HCT116 (cell line): ENCODE measurements at regions not wholly inside any gene's neighbourhood (a gene's known extent, or its start where the extent isn't known, plus 50 kb on each side); places are given as distances from the start of the nearest gene placed in this dataset.

Experiments used
- ATAC-seq: fragments of 200-7000 bp; cut with Tn5 transposase; 2 replicates; pipeline ENCODE4 v1.9.1; 2020; ENCODE audit warnings: mild to moderate bottlenecking, moderate library complexity
- BruUV-seq: library from RNA; stranded (reverse); fragments of 400-500 nt; replicated peaks from 2 replicates; lab custom pipeline; 2021; lab: Mats Ljungman, UMichigan
- CTCF ChIA-PET: fragments of 300-600 bp; sonication (Branson Sonifier 250); formaldehyde crosslinking; loops from one replicate; lab custom pipeline; 2021; ENCODE audit warnings: antibody characterized with exemption; lab: Charles Lee
- POLR2A ChIA-PET: fragments of 300-600, 350-600 bp; sonication (Branson Sonifier 250); formaldehyde crosslinking; loops from one replicate; lab custom pipeline; 2021; ENCODE audit warnings: antibody characterized with exemption; lab: Charles Lee
- RAD21 ChIA-PET, 2 experiments: fragments of 300-600 bp; sonication (Branson Sonifier 250); formaldehyde crosslinking; loops; one replicate each; lab custom pipeline; 2023; ENCODE audit warnings: low total read pairs in 2 of 2; ENCODE audit not compliant: uncharacterized antibody in 2 of 2, unreplicated experiment in 2 of 2, low non-redundant PET in 1 of 2; lab: Charles Lee
- DNase-seq: peaks from one replicate; pipeline ENCODE4 v3.0.0-alpha.2; 2010; ENCODE audit warnings: low read depth, low spot score
- H2AFZ ChIP-seq: fragments of 200-600 bp; shearing (Covaris generic), sonication (generic); 2 replicates; pipeline ENCODE4 v1.6.1; 2017; ENCODE audit warnings: low read depth, mixed run types, mixed read lengths, antibody characterized with exemption, low read length; ENCODE audit not compliant: poor library complexity, severe bottlenecking
- H3K27ac ChIP-seq: 2 replicates; pipeline ENCODE4 v1.5.1; 2012; ENCODE audit warnings: low read depth, low read length
- H3K27me3 ChIP-seq: fragments of 200-600 bp; sonication (generic); 2 replicates; pipeline ENCODE4 v1.6.1; 2016; ENCODE audit warnings: mixed run types, low read length, mixed read lengths; ENCODE audit not compliant: insufficient read depth
- H3K36me3 ChIP-seq, 2 experiments: fragments of 200-500 bp in 1 of 2; fragments of 200-600 bp in 1 of 2; sonication (Bioruptor generic) in 1 of 2; sonication (generic) in 1 of 2; 2 replicates each; pipeline versions ENCODE4 v1.5.1 to v1.6.1; 2014 to 2016; ENCODE audit warnings: low read length in 2 of 2, inconsistent platforms in 1 of 2, mixed read lengths in 1 of 2, mixed run types in 1 of 2; ENCODE audit not compliant: insufficient read depth in 2 of 2, control insufficient read depth in 1 of 2
- H3K4me1 ChIP-seq, 2 experiments: fragments of 200-600 bp in 1 of 2; sonication (generic) in 1 of 2; 2 replicates each; pipeline versions ENCODE4 v1.5.1 to v1.6.1; 2012 to 2017; ENCODE audit warnings: low read length in 2 of 2, inconsistent platforms in 1 of 2, mild to moderate bottlenecking in 1 of 2, mixed read lengths in 1 of 2, mixed run types in 1 of 2, moderate library complexity in 1 of 2; ENCODE audit not compliant: insufficient read depth in 2 of 2, control insufficient read depth in 1 of 2
- H3K4me2 ChIP-seq: fragments of 200-600 bp; sonication (generic); 2 replicates; pipeline ENCODE4 v1.6.1; 2017; ENCODE audit warnings: mixed run types, low read length, mixed read lengths
- H3K4me3 ChIP-seq, 2 experiments: fragments of 200-600 bp in 1 of 2; sonication (generic) in 1 of 2; replicated peaks in 1 of 2; 2 replicates each; pipeline ENCODE4 v1.5.1; 2011 to 2016; ENCODE audit warnings: low read length in 2 of 2, control low read depth in 1 of 2, low read depth in 1 of 2, mild to moderate bottlenecking in 1 of 2, mixed read lengths in 1 of 2, mixed run types in 1 of 2
- H3K79me2 ChIP-seq: fragments of 200-600 bp; sonication (generic); 2 replicates; pipeline ENCODE4 v1.6.1; 2017; ENCODE audit warnings: mild to moderate bottlenecking, mixed run types, low read length, moderate library complexity, mixed read lengths; ENCODE audit not compliant: insufficient read depth
- H3K9ac ChIP-seq: fragments of 200-600 bp; sonication (generic); 2 replicates; pipeline ENCODE4 v1.6.1; 2016; ENCODE audit warnings: low read length, mixed read lengths
- H3K9me2 ChIP-seq: fragments of 200-600 bp; sonication (generic), shearing (Covaris generic); 2 replicates; pipeline ENCODE4 v1.6.1; 2017; ENCODE audit warnings: mixed run types, mild to moderate bottlenecking, moderate library complexity; ENCODE audit not compliant: insufficient read depth
- H3K9me3 ChIP-seq, 2 experiments: fragments of 200-500 bp in 1 of 2; fragments of 200-600 bp in 1 of 2; sonication (Bioruptor generic) in 1 of 2; sonication (generic) in 1 of 2; 2 replicates each; pipeline ENCODE4 v1.6.1; 2014 to 2017; ENCODE audit warnings: low read length in 2 of 2, mixed read lengths in 2 of 2, inconsistent platforms in 1 of 2, low read depth in 1 of 2, mild to moderate bottlenecking in 1 of 2, mixed run types in 1 of 2, moderate library complexity in 1 of 2; ENCODE audit not compliant: control insufficient read depth in 1 of 2, insufficient read depth in 1 of 2
- H4K20me1 ChIP-seq: fragments of 200-600 bp; sonication (generic), shearing (Covaris generic); 2 replicates; pipeline ENCODE4 v1.6.1; 2017; ENCODE audit warnings: mixed run types, mild to moderate bottlenecking, moderate library complexity; ENCODE audit not compliant: insufficient read depth
- CBX3 ChIP-seq: IDR thresholded peaks from 2 replicates; pipeline ENCODE4 v1.6.1; 2012; ENCODE audit warnings: low read depth
- CEBPB ChIP-seq: IDR thresholded peaks from 2 replicates; pipeline ENCODE4 v1.6.1; 2012; ENCODE audit warnings: low read depth
- CTCF ChIP-seq, 3 experiments: fragments of 200-600 bp in 1 of 3; sonication (generic) in 1 of 3; IDR thresholded peaks in 2 of 3; conservative IDR thresholded peaks in 1 of 3; 2 replicates each; pipeline ENCODE4 v1.5.1; 2012 to 2017; ENCODE audit warnings: low read depth in 2 of 3, low read length in 2 of 3, antibody characterized with exemption in 1 of 3, borderline replicate concordance in 1 of 3, control low read depth in 1 of 3, mild to moderate bottlenecking in 1 of 3, mixed read lengths in 1 of 3, mixed run types in 1 of 3, moderate library complexity in 1 of 3; ENCODE audit not compliant: insufficient read depth in 1 of 3
- EGR1 ChIP-seq: IDR thresholded peaks from 2 replicates; pipeline ENCODE4 v1.6.1; 2012; ENCODE audit warnings: low read depth
- ELF1 ChIP-seq: IDR thresholded peaks from 2 replicates; pipeline ENCODE4 v1.6.1; 2012; ENCODE audit warnings: low read depth, borderline replicate concordance
- EZH2 ChIP-seq: fragments of 200-600 bp; sonication (generic); IDR thresholded peaks from 2 replicates; pipeline ENCODE4 v1.6.1; 2017; ENCODE audit warnings: antibody characterized with exemption, mixed run types
- EZH2phosphoT487 ChIP-seq: fragments of 200-600 bp; IDR thresholded peaks from 2 replicates; pipeline ENCODE4 v1.6.1; 2018; ENCODE audit warnings: antibody characterized with exemption, borderline replicate concordance
- JUND ChIP-seq: IDR thresholded peaks from 2 replicates; pipeline ENCODE4 v1.6.1; 2012
- MAX ChIP-seq: IDR thresholded peaks from 2 replicates; pipeline ENCODE4 v1.6.1; 2012
- POLR2AphosphoS5 ChIP-seq: IDR thresholded peaks from 2 replicates; pipeline ENCODE4 v1.6.1; 2011; ENCODE audit warnings: mild to moderate bottlenecking, low read depth, low read length, moderate library complexity
- RAD21 ChIP-seq: IDR thresholded peaks from 2 replicates; pipeline ENCODE4 v1.6.1; 2012; ENCODE audit warnings: low read depth, mild to moderate bottlenecking
- REST ChIP-seq: IDR thresholded peaks from 2 replicates; pipeline ENCODE4 v1.6.1; 2012; ENCODE audit warnings: low read depth
- SIN3A ChIP-seq: IDR thresholded peaks from 2 replicates; pipeline ENCODE4 v1.6.1; 2012; ENCODE audit warnings: low read depth
- TCF7L2 ChIP-seq: IDR thresholded peaks from 2 replicates; pipeline ENCODE4 v1.7.0; 2011; ENCODE audit warnings: borderline replicate concordance, inconsistent platforms; ENCODE audit not compliant: insufficient read depth, insufficient read length; ENCODE audit errors: extremely low read depth
- YY1 ChIP-seq: IDR thresholded peaks from 2 replicates; pipeline ENCODE4 v1.6.1; 2011; ENCODE audit warnings: low read length, low read depth, moderate library complexity, mild to moderate bottlenecking; ENCODE audit not compliant: insufficient replicate concordance; ENCODE audit errors: extremely low read depth
- ZNF274 ChIP-seq: fragments of 200-500 bp; sonication (Bioruptor generic); IDR thresholded peaks from 2 replicates; pipeline ENCODE4 v1.6.1; 2014; ENCODE audit warnings: mild to moderate bottlenecking, low read depth, low read length, inconsistent platforms
- intact Hi-C: fragments of 100-400 bp; cut with micrococcal nuclease; formaldehyde crosslinking; loops from 2 replicates; pipeline ENCODE4 v1.10.0; 2022

DNA sequence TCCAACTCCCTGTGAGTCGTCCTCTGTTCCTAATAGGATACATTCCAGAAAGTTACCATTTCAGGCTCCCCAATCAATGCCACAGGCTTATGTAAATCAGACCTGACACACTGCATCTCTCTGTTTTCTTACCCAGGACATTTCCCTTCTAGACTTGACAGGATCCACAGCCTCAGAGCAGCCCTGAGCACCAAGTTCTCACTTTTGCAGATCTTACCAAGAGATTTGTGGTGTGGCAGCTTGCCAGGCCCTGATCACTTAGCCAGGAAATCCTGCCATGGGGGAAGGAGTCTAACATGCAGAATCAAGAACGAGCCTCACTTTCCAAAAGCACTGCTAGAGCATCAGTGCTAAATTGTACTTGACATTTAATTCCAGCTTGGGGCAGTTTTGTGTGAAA is 202.9 kb downstream of the TBX15 start (continued):
- TF ChIP-seq REST: no peak
- TF ChIP-seq EZH2: no peak

DNA sequence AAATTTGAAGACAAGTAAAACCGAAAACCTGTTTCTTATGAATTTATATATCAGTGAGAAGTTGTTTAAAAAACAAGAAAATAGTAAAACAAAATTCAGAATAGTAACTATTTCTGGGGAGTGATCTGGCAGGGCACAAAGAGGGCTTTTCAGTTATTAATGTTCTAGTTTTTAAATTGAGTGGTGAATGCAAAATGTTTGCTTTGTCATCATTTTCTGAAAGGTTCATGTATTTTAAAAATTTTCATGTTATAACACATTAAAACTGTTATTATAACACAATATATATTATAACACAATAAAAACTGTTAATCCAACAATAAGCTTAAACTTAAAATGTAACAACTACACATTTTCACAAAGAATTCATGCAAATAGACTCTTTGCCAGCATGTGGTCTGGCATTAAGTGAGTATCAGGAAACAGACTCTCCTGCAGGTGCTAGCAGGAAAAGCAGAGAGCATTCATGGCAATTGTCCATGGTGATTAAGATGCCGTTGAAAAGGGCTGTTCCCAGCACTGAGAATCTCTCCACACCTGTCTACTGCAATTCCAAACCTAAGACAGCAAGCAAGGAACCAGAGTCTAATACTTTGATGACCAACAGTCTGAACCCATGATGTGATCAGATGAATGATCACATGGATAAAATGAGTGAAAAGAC is 204.9 kb downstream of the TBX15 start:
- no peak for ATAC-seq
- intact Hi-C loops: no loop called here
- BruUV-seq: no TSS peak
- Histone ChIP-seq H4K20me1 (no peaks in the 10 kb centered on the region), H3K4me1 (no peaks in the 10 kb centered on the region), H3K9me2 (no peaks in the 10 kb centered on the region), H3K27ac (no peak overlapping the region), H3K9me3 (no peaks in the 10 kb centered on the region), H3K4me2 (no peak overlapping the region), H3K27me3 (no peaks in the 10 kb centered on the region), H3K9ac (no peak overlapping the region), H2AFZ (no peak overlapping the region), H3K36me3 (no peaks in the 10 kb centered on the region), H3K79me2 (no peaks in the 10 kb centered on the region), H3K4me3 (no peak overlapping the region)
- ChIA-PET CTCF (no interaction called here), RAD21 (no interaction called here), POLR2A (no interaction called here)
- no peak for TF ChIP-seq TCF7L2
- TF ChIP-seq ELF1: no peak
- no peak for TF ChIP-seq EZH2
- no peak for TF ChIP-seq RAD21
- no peak for TF ChIP-seq CTCF (IDR thresholded peaks at IDR 0.05 in 2 of 3, conservative IDR thresholded peaks at IDR 0.05 in 1 of 3; ENCODE audit: borderline replicate concordance in 1 of 3, insufficient read depth in 1 of 3, low read depth in 2 of 3, low read length in 2 of 3)
- TF ChIP-seq CBX3: no peak
- TF ChIP-seq JUND: no peak
- TF ChIP-seq MAX: no peak
- no peak for TF ChIP-seq EGR1
- no peak for TF ChIP-seq EZH2phosphoT487
- TF ChIP-seq POLR2AphosphoS5: no peak
- no peak for TF ChIP-seq YY1
- no peak for TF ChIP-seq REST
- TF ChIP-seq CEBPB: no peak
- TF ChIP-seq SIN3A: no peak
- no peak for TF ChIP-seq ZNF274
- no peak for DNase-seq
